ENCODE measurements at regions not wholly inside any gene's neighbourhood (a gene's known extent, or its start where the extent isn't known, plus 50 kb on each side); places are given as distances from the start of the nearest gene placed in this dataset.

DNA sequence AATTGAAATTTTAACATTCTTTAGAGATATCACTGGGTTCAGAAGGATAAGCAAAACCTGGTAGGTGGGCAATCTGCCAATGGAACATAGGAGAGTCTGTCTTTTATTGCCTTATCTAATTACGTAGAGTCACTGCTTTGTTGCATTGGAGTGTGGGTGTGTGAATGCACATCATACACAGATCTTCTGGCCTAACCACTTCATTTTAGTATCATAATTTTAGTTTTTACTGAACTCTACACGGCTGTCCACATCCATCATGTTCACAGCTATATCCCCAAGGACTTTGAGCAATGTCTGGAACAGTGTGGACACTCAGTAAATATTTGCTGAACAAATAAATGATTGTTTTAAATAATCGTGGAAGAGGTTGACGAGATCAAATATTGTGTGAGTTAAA, 104.6 kb upstream of the AKIRIN2 start:
- TF ChIP-seq POLR2AphosphoS5 (IDR thresholded peaks at IDR 0.05; ENCODE audit: borderline replicate concordance, low read depth, low read length): no peak
- no peak for TF ChIP-seq EZH2 (IDR thresholded peaks at IDR 0.05)
- TF ChIP-seq FOXP2 (optimal IDR thresholded peaks at IDR 0.05; ENCODE audit: control extremely low read depth, extremely low read length, insufficient read depth): no peak

Data from SK-N-MC (cell line).